ENCODE measurements at regions not wholly inside any gene's neighbourhood (a gene's known extent, or its start where the extent isn't known, plus 50 kb on each side); places are given as distances from the start of the nearest gene placed in this dataset.

DNA sequence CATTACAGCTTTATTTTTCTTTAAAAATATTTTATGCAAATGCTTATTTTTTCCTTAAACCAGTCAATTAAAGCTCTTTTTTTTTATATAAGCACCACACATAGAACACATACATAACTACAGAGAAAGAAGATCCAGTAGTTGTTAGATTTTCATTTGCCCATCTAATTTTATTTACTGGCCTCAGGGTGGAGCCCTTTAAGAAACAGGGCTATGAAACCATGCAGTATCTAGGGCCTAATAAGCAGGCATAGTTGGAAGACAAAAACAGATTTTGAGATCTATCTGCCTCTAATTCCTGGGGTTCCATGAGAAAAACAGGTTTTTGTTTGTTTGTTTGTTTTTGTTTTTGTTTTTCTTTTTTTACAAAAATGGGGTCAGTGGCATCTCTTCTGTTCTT, 120.6 kb downstream of the BCHE start:
- no peak overlapping the region for H3K27ac ChIP-seq
- TF ChIP-seq CTCF (conservative IDR thresholded peaks at IDR 0.05): peak; percentile 33
- no peak for TF ChIP-seq ZFX (IDR thresholded peaks at IDR 0.05)

DNA sequence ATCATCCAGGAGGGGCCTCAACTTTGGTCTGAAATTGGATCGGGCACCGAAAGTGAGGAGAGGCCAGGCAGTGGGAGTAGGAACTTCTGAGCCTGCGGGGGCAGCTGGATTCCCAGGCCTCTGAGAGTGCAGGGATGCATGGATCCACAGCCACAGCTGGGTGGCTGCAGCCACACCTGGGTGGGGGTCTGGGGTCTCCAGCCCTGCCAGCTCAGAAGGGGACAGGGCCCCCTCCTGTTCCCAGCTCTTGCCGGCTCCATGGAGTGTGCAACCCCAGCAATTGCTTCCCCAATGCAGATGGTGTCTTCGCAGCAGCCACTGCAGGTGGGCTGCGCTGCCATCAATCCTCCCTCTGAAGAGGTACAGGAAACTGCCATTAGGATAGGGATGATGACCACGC, 123.7 kb downstream of the BCHE start:
- H3K27ac ChIP-seq: no peak overlapping the region
- TF ChIP-seq ZFX (IDR thresholded peaks at IDR 0.05): no peak
- TF ChIP-seq CTCF (conservative IDR thresholded peaks at IDR 0.05): no peak

- TF ChIP-seq ZFX (IDR thresholded peaks at IDR 0.05) (no peak), CTCF (conservative IDR thresholded peaks at IDR 0.05) (no peak)
Observed at GRCh38 chr3:165712382-165712781, 124.8 kb downstream of the BCHE start.

DNA sequence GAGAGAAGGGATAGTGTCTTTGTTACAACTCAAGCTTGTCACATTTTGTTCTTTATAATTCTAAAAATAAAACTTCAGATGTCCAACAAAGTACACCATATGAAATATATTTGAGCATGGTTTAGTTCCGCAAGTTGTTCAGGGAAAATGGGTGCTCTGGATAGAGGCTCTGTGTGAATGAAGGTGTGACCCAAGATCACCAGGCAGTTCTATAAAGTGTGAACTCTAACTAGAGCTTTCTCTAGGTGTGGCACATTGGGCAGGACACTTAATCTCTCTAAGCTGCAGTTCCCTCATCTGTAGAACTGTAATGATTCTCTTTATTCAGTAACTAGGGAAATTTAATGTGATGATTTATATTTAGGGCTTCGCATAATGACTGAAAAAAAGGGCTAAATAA, 139.3 kb downstream of the BCHE start:
- no peak for TF ChIP-seq CTCF (conservative IDR thresholded peaks at IDR 0.05)
- no peak for TF ChIP-seq ZFX (IDR thresholded peaks at IDR 0.05)
- H3K27ac ChIP-seq: no peak overlapping the region

More at GRCh38 chr3:165712382-165712781, 124.8 kb downstream of the BCHE start:
- no peak overlapping the region for H3K27ac ChIP-seq

GRCh38 chr3:165696496-165696895, 140.7 kb downstream of the BCHE start:
- H3K27ac ChIP-seq: no peak overlapping the region
- TF ChIP-seq CTCF (conservative IDR thresholded peaks at IDR 0.05): no peak

DNA sequence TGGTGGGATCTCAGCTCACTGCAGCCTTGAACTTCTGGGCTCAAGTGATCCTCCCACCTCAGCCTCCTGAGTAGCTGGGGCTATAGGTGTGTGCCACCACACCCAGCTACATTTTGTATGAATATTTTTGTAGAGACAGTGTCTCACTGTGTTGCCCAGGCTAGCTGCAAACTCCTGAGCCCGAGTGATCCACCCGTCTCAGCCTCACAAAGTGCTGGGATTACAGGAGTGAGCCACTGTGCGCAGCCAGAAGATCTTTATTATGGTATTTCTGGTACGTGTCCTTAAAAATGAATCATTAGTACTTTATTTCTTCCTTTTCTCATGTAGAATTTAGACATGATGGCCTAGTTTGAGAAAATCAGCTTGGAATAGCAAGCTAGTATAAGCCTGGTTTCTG, 153.3 kb downstream of the BCHE start:
- no peak for TF ChIP-seq ZFX (IDR thresholded peaks at IDR 0.05)
- TF ChIP-seq CTCF (conservative IDR thresholded peaks at IDR 0.05): no peak
- H3K27ac ChIP-seq: no peak overlapping the region

GRCh38 chr3:165682734-165683133, 154.5 kb downstream of the BCHE start:
- H3K27ac ChIP-seq: no peak overlapping the region
- TF ChIP-seq ZFX (IDR thresholded peaks at IDR 0.05): no peak
- no peak for TF ChIP-seq CTCF (conservative IDR thresholded peaks at IDR 0.05)
